ENCODE measurements at regions not wholly inside any gene's neighbourhood (a gene's known extent, or its start where the extent isn't known, plus 50 kb on each side); places are given as distances from the start of the nearest gene placed in this dataset.

DNA sequence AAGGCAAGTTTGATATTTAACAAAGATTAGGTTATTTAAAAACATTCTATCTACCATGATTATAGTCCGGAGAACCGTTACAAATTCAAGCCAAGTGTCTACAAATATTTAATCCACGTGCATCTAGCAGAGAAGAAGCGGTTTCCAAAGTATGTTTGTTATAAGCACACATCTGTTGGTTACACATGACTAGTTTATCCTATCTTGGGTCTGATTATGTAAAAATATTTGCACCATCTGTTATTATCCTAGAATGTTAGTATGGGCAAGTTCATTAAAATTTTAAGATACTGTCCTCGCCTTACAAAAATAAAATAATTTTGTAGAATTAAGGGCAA, 289.2 kb upstream of the VSTM2A start:
- WGBS (ENCODE audit: insufficient coverage, insufficient replicate concordance, low lambda C conversion rate, missing lambda C conversion rate) = 2% methylated on average over 5 of the region's 5 CpGs
- Histone ChIP-seq H3K27ac (ENCODE audit: control insufficient read depth, insufficient read depth) (no peak overlapping the region), H3K36me3 (ENCODE audit: control insufficient read depth in 2 of 2, insufficient read depth in 2 of 2, low read length in 1 of 2) (no peaks in the 10 kb centered on the region), H4K20me1 (ENCODE audit: control insufficient read depth, insufficient read depth) (no peaks in the 10 kb centered on the region), H3K4me2 (ENCODE audit: control insufficient read depth, insufficient read depth) (no peak overlapping the region), H3K9ac (ENCODE audit: control insufficient read depth, insufficient read depth, low read length) (no peak overlapping the region), H3K4me3 (no peak overlapping the region), H2AFZ (ENCODE audit: control insufficient read depth, low read depth, low read length) (no peak overlapping the region), H3K4me1 (ENCODE audit: control insufficient read depth, insufficient read depth, low read length) (no peaks in the 10 kb centered on the region), H3K27me3 (replicated peaks in 1 of 2; ENCODE audit: control insufficient read depth in 2 of 2, insufficient read depth in 2 of 2, low read length in 1 of 2) (no peaks in the 10 kb centered on the region), H3K9me3 (replicated peaks; ENCODE audit: control insufficient read depth, insufficient read depth, low read length) (no peaks in the 10 kb centered on the region), H3K79me2 (ENCODE audit: control insufficient read depth, insufficient read depth, low read length) (no peaks in the 10 kb centered on the region)
- ATAC-seq (no peak), FAIRE-seq (no peak), DNase-seq (ENCODE audit: low read depth, low spot score) (no peak)
- in situ Hi-C loops (cut with MboI) = no loop called here
- TF ChIP-seq TARDBP (IDR thresholded peaks at IDR 0.05; ENCODE audit: borderline replicate concordance) = no peak
- no peak for TF ChIP-seq KLF5 (IDR thresholded peaks at IDR 0.05; ENCODE audit: partially characterized antibody)
- no peak for TF ChIP-seq CHD4 (IDR thresholded peaks at IDR 0.05)
- no peak for TF ChIP-seq BACH1 (IDR thresholded peaks at IDR 0.05; ENCODE audit: borderline replicate concordance)
- TF ChIP-seq, protein P1, sequence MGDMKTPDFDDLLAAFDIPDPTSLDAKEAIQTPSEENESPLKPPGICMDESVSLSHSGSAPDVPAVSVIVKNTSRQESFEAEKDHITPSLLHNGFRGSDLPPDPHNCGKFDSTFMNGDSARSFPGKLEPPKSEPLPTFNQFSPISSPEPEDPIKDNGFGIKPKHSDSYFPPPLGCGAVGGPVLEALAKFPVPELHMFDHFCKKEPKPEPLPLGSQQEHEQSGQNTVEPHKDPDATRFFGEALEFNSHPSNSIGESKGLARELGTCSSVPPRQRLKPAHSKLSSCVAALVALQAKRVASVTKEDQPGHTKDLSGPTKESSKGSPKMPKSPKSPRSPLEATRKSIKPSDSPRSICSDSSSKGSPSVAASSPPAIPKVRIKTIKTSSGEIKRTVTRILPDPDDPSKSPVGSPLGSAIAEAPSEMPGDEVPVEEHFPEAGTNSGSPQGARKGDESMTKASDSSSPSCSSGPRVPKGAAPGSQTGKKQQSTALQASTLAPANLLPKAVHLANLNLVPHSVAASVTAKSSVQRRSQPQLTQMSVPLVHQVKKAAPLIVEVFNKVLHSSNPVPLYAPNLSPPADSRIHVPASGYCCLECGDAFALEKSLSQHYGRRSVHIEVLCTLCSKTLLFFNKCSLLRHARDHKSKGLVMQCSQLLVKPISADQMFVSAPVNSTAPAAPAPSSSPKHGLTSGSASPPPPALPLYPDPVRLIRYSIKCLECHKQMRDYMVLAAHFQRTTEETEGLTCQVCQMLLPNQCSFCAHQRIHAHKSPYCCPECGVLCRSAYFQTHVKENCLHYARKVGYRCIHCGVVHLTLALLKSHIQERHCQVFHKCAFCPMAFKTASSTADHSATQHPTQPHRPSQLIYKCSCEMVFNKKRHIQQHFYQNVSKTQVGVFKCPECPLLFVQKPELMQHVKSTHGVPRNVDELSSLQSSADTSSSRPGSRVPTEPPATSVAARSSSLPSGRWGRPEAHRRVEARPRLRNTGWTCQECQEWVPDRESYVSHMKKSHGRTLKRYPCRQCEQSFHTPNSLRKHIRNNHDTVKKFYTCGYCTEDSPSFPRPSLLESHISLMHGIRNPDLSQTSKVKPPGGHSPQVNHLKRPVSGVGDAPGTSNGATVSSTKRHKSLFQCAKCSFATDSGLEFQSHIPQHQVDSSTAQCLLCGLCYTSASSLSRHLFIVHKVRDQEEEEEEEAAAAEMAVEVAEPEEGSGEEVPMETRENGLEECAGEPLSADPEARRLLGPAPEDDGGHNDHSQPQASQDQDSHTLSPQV (IDR thresholded peaks at IDR 0.05) = no peak
- no peak for TF ChIP-seq HDAC2 (IDR thresholded peaks at IDR 0.05)
- no peak for TF ChIP-seq SMC3 (IDR thresholded peaks at IDR 0.05; ENCODE audit: borderline replicate concordance, low read length)
- TF ChIP-seq ESRRA (IDR thresholded peaks at IDR 0.05; ENCODE audit: low read length) = no peak
- RAD21 ChIA-PET (ENCODE audit: unreplicated experiment) = no interaction called here
- CTCF ChIA-PET = no interaction called here
- no TSS peak for BruUV-seq (replicated peaks)
- intact Hi-C loops (cut with micrococcal nuclease; ENCODE audit: unreplicated experiment) = no loop called here
- POLR2A ChIA-PET = no interaction called here
- SMC1A ChIA-PET (ENCODE audit: uncharacterized antibody, unreplicated experiment) = interaction anchor here (1.0 kb wide), 1 partner anchor 104 kb away, joined by 4 read pairs; no protein-coding TSS in a partner anchor

Data from GM12878 (cell line).